WTC11 (cell line): ENCODE measurements at regions not wholly inside any gene's neighbourhood (a gene's known extent, or its start where the extent isn't known, plus 50 kb on each side); places are given as distances from the start of the nearest gene placed in this dataset.

ENCODE experiments used
- ATAC-seq: fragments of 200-7000 bp; cut with Tn5 transposase; 2 replicates; pipeline ENCODE4 v1.10.0; 2021; ENCODE audit warnings: mild to moderate bottlenecking, moderate library complexity
- CTCF ChIA-PET: fragments of 300-600 bp; sonication (Branson Sonifier 250); formaldehyde crosslinking; loops from one replicate; lab custom pipeline; 2021; ENCODE audit warnings: antibody characterized with exemption; lab: Charles Lee
- POLR2A ChIA-PET: fragments of 350-600 bp; sonication (Branson Sonifier 250); formaldehyde crosslinking; loops from one replicate; lab custom pipeline; 2021; ENCODE audit warnings: antibody characterized with exemption; lab: Charles Lee
- DNase-seq: peaks from one replicate; pipeline ENCODE4 v3.0.0; 2021; ENCODE audit warnings: low spot score
- H3K27ac Mint-ChIP-seq: 2 replicates; pipeline ENCODE4 v1.8.0; 2021; ENCODE audit warnings: mixed read lengths
- H3K27me3 Mint-ChIP-seq: 2 replicates; pipeline ENCODE4 v1.8.0; 2021; ENCODE audit warnings: low read depth, mild to moderate bottlenecking, moderate library complexity, mixed read lengths
- H3K36me3 Mint-ChIP-seq: 2 replicates; pipeline ENCODE4 v1.8.0; 2021; ENCODE audit warnings: mixed read lengths
- H3K4me1 Mint-ChIP-seq: 2 replicates; pipeline ENCODE4 v1.8.0; 2022; ENCODE audit warnings: mixed read lengths
- H3K4me3 Mint-ChIP-seq: 2 replicates; pipeline ENCODE4 v1.8.0; 2021; ENCODE audit warnings: mild to moderate bottlenecking, moderate library complexity, mixed read lengths
- H3K9me3 Mint-ChIP-seq: 2 replicates; pipeline ENCODE4 v1.8.0; 2021; ENCODE audit warnings: mixed read lengths
- ATF1 ChIP-seq: sonication (generic); formaldehyde crosslinking; IDR thresholded peaks from 2 replicates; pipeline ENCODE4 v1.8.1; 2023; ENCODE audit warnings: mild to moderate bottlenecking, moderate library complexity, missing genetic modification reagents
- ATF2 ChIP-seq: sonication (generic); formaldehyde crosslinking; IDR thresholded peaks from 2 replicates; pipeline ENCODE4 v1.8.1; 2022; ENCODE audit warnings: low read depth, missing genetic modification reagents, borderline replicate concordance
- CDX4 ChIP-seq: fragments of 250-450 bp; sonication (Bioruptor Pico); IDR thresholded peaks from 2 replicates; pipeline ENCODE4 v1.9.0; 2021; ENCODE audit warnings: moderate library complexity, mild to moderate bottlenecking, inconsistent platforms, borderline replicate concordance
- CREB1 ChIP-seq: sonication (generic); formaldehyde crosslinking; IDR thresholded peaks from 2 replicates; pipeline ENCODE4 v1.8.0; 2023; ENCODE audit warnings: mild to moderate bottlenecking, missing genetic modification reagents
- CREM ChIP-seq: sonication (generic); formaldehyde crosslinking; IDR thresholded peaks from 2 replicates; pipeline ENCODE4 v1.8.1; 2022; ENCODE audit warnings: mild to moderate bottlenecking, missing genetic modification reagents, moderate library complexity
- E2F4 ChIP-seq: sonication (generic); formaldehyde crosslinking; IDR thresholded peaks from 2 replicates; pipeline ENCODE4 v1.8.1; 2022; ENCODE audit warnings: low read depth, mild to moderate bottlenecking, moderate library complexity, missing genetic modification reagents, borderline replicate concordance
- E2F5 ChIP-seq: sonication (generic); formaldehyde crosslinking; IDR thresholded peaks from 2 replicates; pipeline ENCODE4 v1.8.1; 2022; ENCODE audit warnings: mild to moderate bottlenecking, moderate library complexity, missing genetic modification reagents
- HMGA2 ChIP-seq: fragments of 250-450 bp; sonication (Bioruptor Pico); IDR thresholded peaks from 2 replicates; pipeline ENCODE4 v1.4.0; 2021; ENCODE audit warnings: mild to moderate bottlenecking, moderate library complexity
- JAZF1 ChIP-seq: fragments of 250-450 bp; sonication (Bioruptor Pico); IDR thresholded peaks from 2 replicates; pipeline ENCODE4 v1.9.0; 2021; ENCODE audit warnings: moderate library complexity, mild to moderate bottlenecking, inconsistent platforms
- MXD4 ChIP-seq: fragments of 250-450 bp; sonication (Bioruptor Pico); IDR thresholded peaks from 2 replicates; pipeline ENCODE4 v1.8.0; 2021; ENCODE audit warnings: mild to moderate bottlenecking, moderate library complexity, borderline replicate concordance
- PRDM15 ChIP-seq: sonication (generic); formaldehyde crosslinking; IDR thresholded peaks from 2 replicates; pipeline ENCODE4 v1.8.0; 2022; ENCODE audit warnings: missing genetic modification reagents
- PRRX2 ChIP-seq: fragments of 250-450 bp; sonication (Bioruptor Pico); IDR thresholded peaks from 2 replicates; pipeline ENCODE4 v1.8.0; 2021; ENCODE audit warnings: mild to moderate bottlenecking
- SMAD4 ChIP-seq: sonication (generic); formaldehyde crosslinking; IDR thresholded peaks from 2 replicates; pipeline ENCODE4 v1.8.0; 2022; ENCODE audit warnings: mild to moderate bottlenecking, missing genetic modification reagents
- SOX15 ChIP-seq: fragments of 250-450 bp; sonication (Bioruptor Pico); IDR thresholded peaks from 2 replicates; pipeline ENCODE4 v1.9.0; 2021; ENCODE audit warnings: mild to moderate bottlenecking
- SP1 ChIP-seq: sonication (generic); formaldehyde crosslinking; conservative IDR thresholded peaks from 2 replicates; pipeline ENCODE4 v1.8.1; 2022; ENCODE audit warnings: missing genetic modification reagents
- TEAD1 ChIP-seq: sonication (generic); formaldehyde crosslinking; IDR thresholded peaks from 2 replicates; pipeline ENCODE4 v1.8.0; 2022; ENCODE audit warnings: mild to moderate bottlenecking, missing genetic modification reagents
- USF2 ChIP-seq: sonication (generic); formaldehyde crosslinking; IDR thresholded peaks from 2 replicates; pipeline ENCODE4 v1.8.1; 2023; ENCODE audit warnings: mild to moderate bottlenecking, missing genetic modification reagents, moderate library complexity
- ZNF423 ChIP-seq: fragments of 250-450 bp; sonication (Bioruptor Pico); IDR thresholded peaks from 2 replicates; pipeline ENCODE4 v2.1.2; 2022; ENCODE audit warnings: mild to moderate bottlenecking, moderate library complexity
- ZNF425 ChIP-seq: fragments of 250-450 bp; sonication (Bioruptor Pico); conservative IDR thresholded peaks from 2 replicates; pipeline ENCODE4 v1.9.0; 2021; ENCODE audit warnings: mild to moderate bottlenecking
- ZNF532 ChIP-seq: fragments of 250-450 bp; sonication (Bioruptor Pico); IDR thresholded peaks from 2 replicates; pipeline ENCODE4 v1.9.0; 2021; ENCODE audit warnings: mild to moderate bottlenecking, borderline replicate concordance

- Mint-ChIP-seq H3K4me3 (no peak overlapping the region), H3K4me1 (no peaks in the 10 kb centered on the region), H3K9me3 (no peaks in the 10 kb centered on the region), H3K27me3 (no peaks in the 10 kb centered on the region), H3K27ac (no peak overlapping the region), H3K36me3 (no peaks in the 10 kb centered on the region)
- no peak for TF ChIP-seq PRDM15
- no peak for TF ChIP-seq PRRX2 (CRISPR knock-in tag)
- no peak for TF ChIP-seq ATF2 (CRISPR knock-in tag)
- TF ChIP-seq SP1 (CRISPR knock-in tag) = no peak
- TF ChIP-seq E2F5 (CRISPR knock-in tag) = no peak
- no peak for TF ChIP-seq SOX15 (CRISPR knock-in tag)
- TF ChIP-seq CREM (CRISPR knock-in tag) = no peak
- TF ChIP-seq ZNF425 (CRISPR knock-in tag) = no peak
- TF ChIP-seq ATF1 (CRISPR knock-in tag) = no peak
- TF ChIP-seq CDX4 = no peak
- no peak for TF ChIP-seq JAZF1
- no peak for TF ChIP-seq E2F4 (CRISPR knock-in tag)
- no peak for TF ChIP-seq TEAD1 (CRISPR knock-in tag)
- TF ChIP-seq ZNF423 (CRISPR knock-in tag) = no peak
- TF ChIP-seq MXD4 (CRISPR knock-in tag) = no peak
- DNase-seq (no peak), ATAC-seq (no peak)
- CTCF ChIA-PET = no interaction called here
- POLR2A ChIA-PET = no interaction called here
These were observed 427.0 kb upstream of the CPEB2 start for GRCh38 chr4:14575289-14575688.

- CTCF ChIA-PET = no interaction called here
- no peak for ATAC-seq
- no peaks in the 10 kb centered on the region for H3K36me3 Mint-ChIP-seq
- H3K4me1 Mint-ChIP-seq = no peaks in the 10 kb centered on the region
- H3K9me3 Mint-ChIP-seq = no peaks in the 10 kb centered on the region
- POLR2A ChIA-PET = no interaction called here
- H3K27me3 Mint-ChIP-seq = no peaks in the 10 kb centered on the region
- no peak overlapping the region for H3K27ac Mint-ChIP-seq
- no peak for DNase-seq
- no peak overlapping the region for H3K4me3 Mint-ChIP-seq
- no peak for TF ChIP-seq ZNF532 (CRISPR knock-in tag)
- TF ChIP-seq ATF1 (CRISPR knock-in tag) = no peak
- no peak for TF ChIP-seq SP1 (CRISPR knock-in tag)
- TF ChIP-seq SMAD4 = no peak
- no peak for TF ChIP-seq HMGA2
- no peak for TF ChIP-seq CREB1
- no peak for TF ChIP-seq PRRX2 (CRISPR knock-in tag)
- TF ChIP-seq USF2 = no peak
These were observed 426.4 kb upstream of the CPEB2 start for GRCh38 chr4:14575919-14576318.
